Uterus (tissue), 2 donors: ENCODE measurements at regions not wholly inside any gene's neighbourhood (a gene's known extent, or its start where the extent isn't known, plus 50 kb on each side); places are given as distances from the start of the nearest gene placed in this dataset.

Source experiments
- POLR2A ChIP-seq, 2 donors: fragments of 450-650 bp; IDR thresholded peaks; one replicate each; pipeline ENCODE4 v1.6.1; 2016; ENCODE audit warnings: antibody characterized with exemption in 2 of 2, mild to moderate bottlenecking in 1 of 2, moderate library complexity in 1 of 2
- TF ChIP-seq, protein P1 (sequence below), 4 experiments: fragments of 200-600 bp in 2 of 4; fragments of 450-650 bp in 2 of 4; sonication (generic) in 2 of 4; IDR thresholded peaks; one replicate each; pipeline ENCODE4 v1.5.1; 2016 to 2019; ENCODE audit warnings: antibody characterized with exemption in 4 of 4, mild to moderate bottlenecking in 2 of 4, moderate library complexity in 1 of 4

DNA sequence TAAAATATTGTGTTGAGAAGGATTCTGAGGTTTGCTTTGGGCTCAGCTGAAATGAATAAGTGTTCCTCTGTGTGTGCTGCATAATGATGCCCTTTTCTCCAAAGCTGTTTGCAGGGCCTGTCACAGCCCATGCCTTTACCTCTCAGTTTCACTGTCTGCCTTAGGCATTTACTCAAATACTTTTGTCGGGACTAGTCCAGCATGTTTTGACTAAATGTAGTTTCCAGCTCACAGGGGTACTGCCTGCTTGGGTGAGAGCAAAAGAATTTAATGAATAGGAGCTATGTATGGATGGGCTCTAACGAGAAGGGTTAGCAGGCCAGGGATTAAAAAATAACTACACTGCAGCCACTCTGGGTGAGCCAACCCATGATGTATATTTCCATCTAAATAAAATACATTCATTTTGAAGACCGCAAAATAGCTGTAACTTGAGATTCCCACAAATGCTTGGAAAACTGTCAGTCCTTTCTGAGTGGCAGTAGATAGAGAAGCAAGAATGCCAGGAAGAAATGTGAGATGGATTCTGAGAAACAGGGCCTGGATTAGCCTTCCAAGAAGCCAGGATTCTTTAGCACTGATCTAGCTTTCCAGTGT lies 549.2 kb upstream of the TBL1XR1 start:
- TF ChIP-seq, protein P1, sequence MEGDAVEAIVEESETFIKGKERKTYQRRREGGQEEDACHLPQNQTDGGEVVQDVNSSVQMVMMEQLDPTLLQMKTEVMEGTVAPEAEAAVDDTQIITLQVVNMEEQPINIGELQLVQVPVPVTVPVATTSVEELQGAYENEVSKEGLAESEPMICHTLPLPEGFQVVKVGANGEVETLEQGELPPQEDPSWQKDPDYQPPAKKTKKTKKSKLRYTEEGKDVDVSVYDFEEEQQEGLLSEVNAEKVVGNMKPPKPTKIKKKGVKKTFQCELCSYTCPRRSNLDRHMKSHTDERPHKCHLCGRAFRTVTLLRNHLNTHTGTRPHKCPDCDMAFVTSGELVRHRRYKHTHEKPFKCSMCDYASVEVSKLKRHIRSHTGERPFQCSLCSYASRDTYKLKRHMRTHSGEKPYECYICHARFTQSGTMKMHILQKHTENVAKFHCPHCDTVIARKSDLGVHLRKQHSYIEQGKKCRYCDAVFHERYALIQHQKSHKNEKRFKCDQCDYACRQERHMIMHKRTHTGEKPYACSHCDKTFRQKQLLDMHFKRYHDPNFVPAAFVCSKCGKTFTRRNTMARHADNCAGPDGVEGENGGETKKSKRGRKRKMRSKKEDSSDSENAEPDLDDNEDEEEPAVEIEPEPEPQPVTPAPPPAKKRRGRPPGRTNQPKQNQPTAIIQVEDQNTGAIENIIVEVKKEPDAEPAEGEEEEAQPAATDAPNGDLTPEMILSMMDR (IDR thresholded peaks at IDR 0.05) = no peak
- TF ChIP-seq POLR2A (IDR thresholded peaks at IDR 0.05) = no peak
